ENCODE measurements at regions not wholly inside any gene's neighbourhood (a gene's known extent, or its start where the extent isn't known, plus 50 kb on each side); places are given as distances from the start of the nearest gene placed in this dataset.
"Not testable (repeated sequence)": the region's sequence is repeated elsewhere in the genome, so short reads cannot be mapped to it uniquely, and the experiment has no call there.

DNA sequence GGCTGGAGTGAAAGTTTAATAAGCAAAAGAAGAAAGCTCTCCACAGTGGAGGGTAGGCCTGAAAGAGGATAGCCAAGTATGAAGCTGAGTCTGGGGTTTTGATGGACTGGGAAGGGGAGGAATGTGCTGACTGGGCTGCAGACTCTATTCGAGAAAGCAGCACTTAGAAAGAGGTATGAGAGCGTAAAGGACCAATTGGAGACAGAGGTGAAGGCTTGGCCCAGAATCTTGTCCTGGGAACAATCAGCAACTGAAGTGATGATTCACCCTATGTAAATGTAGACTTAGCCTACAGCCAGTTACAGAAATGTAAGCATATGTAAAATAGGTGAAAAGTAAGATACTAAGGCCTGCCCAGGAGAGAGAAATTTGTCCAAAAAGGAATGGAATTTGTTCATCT, 111.2 kb upstream of the HSFY2 start:
- Histone ChIP-seq H3K27me3 (ENCODE audit: insufficient read depth, low read length) (no peaks in the 10 kb centered on the region), H3K4me1 (ENCODE audit: insufficient read depth, low read length) (no peaks in the 10 kb centered on the region; the same call in 1 of the 2 replicates), H3K4me3 (ENCODE audit: low read length) (no peak overlapping the region), H3K9ac (ENCODE audit: low read depth, low read length) (no peak overlapping the region), H3K27ac (ENCODE audit: low read length) (no peak overlapping the region), H3K9me3 (ENCODE audit: insufficient read depth, low read depth, low read length) (no peaks in the 10 kb centered on the region), H3K36me3 (ENCODE audit: insufficient read depth, low read depth, low read length) (no peaks in the 10 kb centered on the region)

DNA sequence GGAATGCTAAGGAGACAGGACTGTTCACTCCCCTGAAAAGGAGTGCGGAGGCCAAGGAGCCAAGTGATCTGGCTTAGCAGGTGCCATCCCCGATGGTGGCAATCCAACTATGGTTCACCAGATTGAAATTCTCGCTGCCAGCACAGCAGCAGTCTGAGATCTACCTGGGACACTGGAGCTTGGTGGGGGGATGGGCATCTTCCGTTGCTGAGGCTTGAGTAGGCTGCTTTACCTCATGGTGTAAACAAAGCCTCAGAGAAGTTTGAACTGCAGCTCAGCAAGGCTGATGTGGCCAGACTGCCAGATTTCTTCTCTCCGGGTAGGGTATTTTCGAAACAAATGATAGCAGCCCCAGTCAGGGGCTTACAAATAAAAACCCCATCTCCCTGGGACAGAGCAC, 95.6 kb upstream of the HSFY2 start:
- not testable (repeated sequence) for H3K27ac ChIP-seq (ENCODE audit: low read length); H3K36me3 ChIP-seq (ENCODE audit: insufficient read depth, low read depth, low read length); H3K4me1 ChIP-seq (ENCODE audit: insufficient read depth, low read length); H3K27me3 ChIP-seq (ENCODE audit: insufficient read depth, low read length); H3K4me3 ChIP-seq (ENCODE audit: low read length); H3K9ac ChIP-seq (ENCODE audit: low read depth, low read length); H3K9me3 ChIP-seq (ENCODE audit: insufficient read depth, low read depth, low read length)

DNA sequence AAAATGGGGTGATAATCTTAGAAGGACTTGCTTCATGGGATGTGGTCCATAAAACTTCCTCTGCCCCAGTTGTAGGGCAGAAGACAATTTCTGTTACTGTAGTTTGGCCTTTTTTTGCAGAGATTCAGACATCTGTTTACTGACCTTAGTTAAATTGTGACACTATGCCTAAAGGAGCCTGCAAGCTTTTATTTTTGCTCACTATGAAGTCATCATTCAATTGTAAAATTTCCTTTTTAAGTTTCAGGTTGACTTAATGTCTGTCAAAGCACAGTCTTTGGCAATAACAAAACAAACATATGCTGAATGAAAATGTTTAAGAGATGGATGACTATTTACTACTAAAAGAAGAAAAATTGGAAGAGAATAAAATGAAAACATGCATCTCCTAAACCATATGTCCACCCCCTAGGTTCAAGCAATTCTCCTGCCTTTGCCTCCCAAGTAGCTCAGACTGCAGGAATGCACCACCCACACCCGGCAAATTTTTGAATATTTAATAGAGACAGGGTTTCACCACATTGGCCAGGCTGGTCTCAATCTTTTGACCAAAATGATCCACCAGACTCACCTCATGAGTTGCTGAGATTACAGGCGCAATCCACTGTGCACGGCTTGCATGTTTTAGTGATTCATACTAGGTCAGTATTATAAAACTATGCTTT, 93.5 kb upstream of the HSFY2 start:
- H3K27ac ChIP-seq (ENCODE audit: low read length); H3K9me3 ChIP-seq (ENCODE audit: insufficient read depth, low read depth, low read length); H3K27me3 ChIP-seq (ENCODE audit: insufficient read depth, low read length); H3K36me3 ChIP-seq (ENCODE audit: insufficient read depth, low read depth, low read length); H3K4me3 ChIP-seq (ENCODE audit: low read length); H3K4me1 ChIP-seq (ENCODE audit: insufficient read depth, low read length); H3K9ac ChIP-seq (ENCODE audit: low read depth, low read length): not testable (repeated sequence)

DNA sequence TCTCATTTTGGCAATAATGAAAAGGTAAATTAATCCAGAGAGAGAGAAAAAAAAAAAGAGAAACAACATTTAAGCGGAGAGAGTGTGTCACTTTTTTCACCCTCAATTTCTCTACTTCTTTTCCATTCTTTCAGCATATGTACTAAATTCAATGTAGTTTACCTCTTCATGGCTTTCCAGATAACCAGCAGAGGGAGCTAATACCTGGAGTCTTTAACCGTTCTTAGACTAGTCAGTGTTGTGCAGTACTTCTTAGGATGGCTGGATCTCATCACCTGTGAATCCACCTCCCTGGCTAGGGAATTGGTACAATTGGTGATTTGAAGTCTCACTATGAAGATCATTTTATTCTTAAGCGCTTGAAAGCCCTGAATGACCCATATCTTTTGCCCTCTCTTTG, 87.3 kb upstream of the HSFY2 start:
- not testable (repeated sequence) for H3K9ac ChIP-seq (ENCODE audit: low read depth, low read length); H3K9me3 ChIP-seq (ENCODE audit: insufficient read depth, low read depth, low read length); H3K4me1 ChIP-seq (ENCODE audit: insufficient read depth, low read length); H3K4me3 ChIP-seq (ENCODE audit: low read length); H3K27ac ChIP-seq (ENCODE audit: low read length); H3K36me3 ChIP-seq (ENCODE audit: insufficient read depth, low read depth, low read length); H3K27me3 ChIP-seq (ENCODE audit: insufficient read depth, low read length)

DNA sequence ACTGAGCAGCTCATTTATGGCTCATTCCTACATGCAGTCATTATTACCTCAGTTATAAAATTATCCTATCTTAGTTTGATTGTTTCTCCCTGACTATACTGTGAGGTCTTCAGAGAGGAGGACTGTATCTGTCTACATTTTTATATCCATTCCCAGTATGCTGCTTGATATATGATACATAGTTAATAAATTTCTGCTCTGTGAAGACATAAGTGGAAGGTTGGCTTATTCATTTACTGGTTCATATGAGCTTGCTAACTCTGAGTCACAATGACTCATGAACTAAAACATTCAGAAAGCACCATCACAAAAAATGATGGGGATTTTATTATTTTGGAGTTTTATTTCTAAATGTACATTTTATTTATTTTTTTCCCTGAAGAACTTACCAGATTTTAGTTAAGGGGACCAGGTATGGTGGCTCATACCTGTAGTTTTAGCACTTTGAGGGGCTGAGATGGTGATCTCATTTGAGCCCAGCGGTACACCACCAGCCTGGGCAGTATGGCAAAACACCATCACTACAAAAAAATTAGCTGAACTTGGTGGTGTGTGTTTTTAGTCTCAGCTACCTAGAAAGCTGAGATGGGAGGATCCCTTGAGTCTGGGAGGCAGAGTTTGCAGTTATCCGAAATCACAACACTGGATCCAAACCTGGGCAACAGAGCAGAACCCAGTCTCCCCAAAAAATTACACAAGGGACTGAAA, 85.1 kb upstream of the HSFY2 start:
- H3K36me3 ChIP-seq (ENCODE audit: insufficient read depth, low read depth, low read length); H3K4me3 ChIP-seq (ENCODE audit: low read length); H3K4me1 ChIP-seq (ENCODE audit: insufficient read depth, low read length); H3K27me3 ChIP-seq (ENCODE audit: insufficient read depth, low read length); H3K9ac ChIP-seq (ENCODE audit: low read depth, low read length); H3K9me3 ChIP-seq (ENCODE audit: insufficient read depth, low read depth, low read length); H3K27ac ChIP-seq (ENCODE audit: low read length): not testable (repeated sequence)

DNA sequence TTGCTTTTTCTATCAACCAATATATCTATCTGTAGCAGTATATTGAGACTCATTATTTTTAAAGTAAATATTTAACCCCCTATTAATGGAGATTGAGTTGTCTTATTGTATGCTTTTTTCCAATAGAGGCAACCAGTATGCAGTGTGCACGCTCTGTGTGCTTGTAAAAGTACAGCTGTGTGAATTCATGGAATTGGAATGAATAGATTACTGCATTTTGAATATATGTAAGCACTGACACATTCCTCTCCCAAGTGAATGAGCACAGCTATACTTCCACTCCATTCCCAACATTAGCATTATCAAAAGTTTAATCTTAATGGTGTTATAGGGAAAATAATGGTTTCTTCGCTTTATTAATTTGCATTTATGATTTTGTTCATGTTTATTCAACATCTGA, 81.6 kb upstream of the HSFY2 start:
- H3K9me3 ChIP-seq (ENCODE audit: insufficient read depth, low read depth, low read length); H3K27me3 ChIP-seq (ENCODE audit: insufficient read depth, low read length); H3K36me3 ChIP-seq (ENCODE audit: insufficient read depth, low read depth, low read length); H3K4me1 ChIP-seq (ENCODE audit: insufficient read depth, low read length); H3K9ac ChIP-seq (ENCODE audit: low read depth, low read length); H3K27ac ChIP-seq (ENCODE audit: low read length); H3K4me3 ChIP-seq (ENCODE audit: low read length): not testable (repeated sequence)

DNA sequence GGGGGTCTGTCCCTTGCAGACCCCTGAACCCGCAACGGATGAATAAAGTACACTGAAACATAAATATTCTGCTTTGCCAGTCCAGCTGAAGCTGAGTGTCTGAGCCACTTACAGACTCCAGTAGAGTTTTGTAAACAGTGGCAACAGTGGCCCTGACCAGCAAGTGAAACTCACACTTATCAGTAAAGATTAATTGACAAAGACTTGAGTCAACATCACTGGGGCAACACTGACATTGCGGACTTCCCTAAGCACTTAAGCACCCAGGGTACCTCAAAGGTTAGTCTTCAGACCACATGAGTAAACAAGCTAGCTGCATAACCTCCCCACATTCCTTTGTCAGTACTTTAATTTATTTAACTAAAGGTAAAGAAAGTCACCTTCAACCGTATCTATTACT, 79.8 kb upstream of the HSFY2 start:
- not testable (repeated sequence) for H3K4me1 ChIP-seq (ENCODE audit: insufficient read depth, low read length); H3K27ac ChIP-seq (ENCODE audit: low read length); H3K36me3 ChIP-seq (ENCODE audit: insufficient read depth, low read depth, low read length); H3K4me3 ChIP-seq (ENCODE audit: low read length); H3K27me3 ChIP-seq (ENCODE audit: insufficient read depth, low read length); H3K9me3 ChIP-seq (ENCODE audit: insufficient read depth, low read depth, low read length); H3K9ac ChIP-seq (ENCODE audit: low read depth, low read length)

DNA sequence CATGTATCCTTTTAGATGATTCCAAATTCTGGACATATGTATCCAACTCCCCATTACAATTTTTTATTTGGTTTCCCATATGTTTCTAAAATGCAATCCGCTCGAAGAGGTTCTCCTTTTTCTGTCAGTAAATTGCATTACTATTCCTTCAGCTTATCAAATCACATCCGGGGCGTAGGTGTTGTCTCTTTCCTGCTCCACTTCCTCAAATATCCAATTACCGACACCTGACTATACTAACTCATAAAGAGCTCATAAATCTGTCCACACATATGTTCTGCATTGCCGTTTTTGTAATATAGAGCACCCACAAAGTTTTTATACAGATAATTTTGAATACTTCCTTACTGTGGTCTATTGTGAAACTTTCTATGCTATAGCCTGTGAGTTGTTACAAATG, 63.1 kb upstream of the HSFY2 start:
- not testable (repeated sequence) for H3K4me1 ChIP-seq (ENCODE audit: insufficient read depth, low read length); H3K4me3 ChIP-seq (ENCODE audit: low read length); H3K27ac ChIP-seq (ENCODE audit: low read length); H3K9me3 ChIP-seq (ENCODE audit: insufficient read depth, low read depth, low read length); H3K9ac ChIP-seq (ENCODE audit: low read depth, low read length); H3K27me3 ChIP-seq (ENCODE audit: insufficient read depth, low read length); H3K36me3 ChIP-seq (ENCODE audit: insufficient read depth, low read depth, low read length)

All from iPS-20b (cell line).